Type B pancreatic cell (in vitro differentiated cells): ENCODE measurements at regions not wholly inside any gene's neighbourhood (a gene's known extent, or its start where the extent isn't known, plus 50 kb on each side); places are given as distances from the start of the nearest gene placed in this dataset.

Experiments
- DNase-seq: peaks from one replicate; pipeline ENCODE4 v3.0.0; 2021; ENCODE audit warnings: mixed read lengths; ENCODE audit not compliant: unreplicated experiment; ENCODE audit errors: extremely low spot score
- H3K27ac Mint-ChIP-seq: 2 replicates; pipeline ENCODE4 v1.8.0; 2021; ENCODE audit warnings: mild to moderate bottlenecking, mixed read lengths
- H3K27me3 Mint-ChIP-seq: 2 replicates; pipeline ENCODE4 v1.8.0; 2021; ENCODE audit warnings: mixed read lengths
- H3K36me3 Mint-ChIP-seq: 2 replicates; pipeline ENCODE4 v1.8.0; 2021; ENCODE audit warnings: mixed read lengths
- H3K4me1 Mint-ChIP-seq: one replicate; pipeline ENCODE4 v1.8.0; 2021; ENCODE audit warnings: mixed read lengths; ENCODE audit not compliant: unreplicated experiment
- H3K4me3 Mint-ChIP-seq: 2 replicates; pipeline ENCODE4 v1.8.0; 2021; ENCODE audit warnings: mild to moderate bottlenecking, mixed read lengths
- H3K9me3 Mint-ChIP-seq: 2 replicates; pipeline ENCODE4 v1.8.0; 2021; ENCODE audit warnings: mixed read lengths
- TF ChIP-seq, protein P1 (sequence below): fragments of 200-600 bp; sonication (generic); conservative IDR thresholded peaks from 2 replicates; pipeline ENCODE4 v1.5.0; 2021; ENCODE audit warnings: antibody characterized with exemption, mild to moderate bottlenecking

DNA sequence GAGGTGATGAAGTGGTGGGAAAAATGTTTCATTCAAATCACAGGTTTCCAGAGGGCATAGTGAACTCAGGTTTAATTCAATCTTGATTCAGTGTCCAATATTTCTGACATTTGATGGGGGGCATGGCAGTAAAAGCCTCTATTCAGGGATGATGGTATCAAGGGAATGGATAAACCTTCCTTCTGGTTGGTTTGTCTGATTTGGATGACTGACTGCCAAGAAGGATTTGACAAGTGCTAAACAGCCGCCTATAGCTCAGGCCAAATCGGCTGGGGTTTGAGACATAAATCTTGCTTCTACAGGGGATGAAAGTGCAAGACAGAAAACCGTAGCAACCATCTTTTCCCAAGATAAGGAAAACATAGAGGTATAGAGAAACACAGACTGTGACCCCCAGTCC is 121.8 kb upstream of the C11orf87 start:
- Mint-ChIP-seq H3K27me3 (no peaks in the 10 kb centered on the region), H3K4me1 (no peaks in the 10 kb centered on the region), H3K4me3 (no peak overlapping the region), H3K27ac (no peak overlapping the region), H3K36me3 (no peaks in the 10 kb centered on the region), H3K9me3 (no peaks in the 10 kb centered on the region)
- no peak for DNase-seq
- TF ChIP-seq, protein P1, sequence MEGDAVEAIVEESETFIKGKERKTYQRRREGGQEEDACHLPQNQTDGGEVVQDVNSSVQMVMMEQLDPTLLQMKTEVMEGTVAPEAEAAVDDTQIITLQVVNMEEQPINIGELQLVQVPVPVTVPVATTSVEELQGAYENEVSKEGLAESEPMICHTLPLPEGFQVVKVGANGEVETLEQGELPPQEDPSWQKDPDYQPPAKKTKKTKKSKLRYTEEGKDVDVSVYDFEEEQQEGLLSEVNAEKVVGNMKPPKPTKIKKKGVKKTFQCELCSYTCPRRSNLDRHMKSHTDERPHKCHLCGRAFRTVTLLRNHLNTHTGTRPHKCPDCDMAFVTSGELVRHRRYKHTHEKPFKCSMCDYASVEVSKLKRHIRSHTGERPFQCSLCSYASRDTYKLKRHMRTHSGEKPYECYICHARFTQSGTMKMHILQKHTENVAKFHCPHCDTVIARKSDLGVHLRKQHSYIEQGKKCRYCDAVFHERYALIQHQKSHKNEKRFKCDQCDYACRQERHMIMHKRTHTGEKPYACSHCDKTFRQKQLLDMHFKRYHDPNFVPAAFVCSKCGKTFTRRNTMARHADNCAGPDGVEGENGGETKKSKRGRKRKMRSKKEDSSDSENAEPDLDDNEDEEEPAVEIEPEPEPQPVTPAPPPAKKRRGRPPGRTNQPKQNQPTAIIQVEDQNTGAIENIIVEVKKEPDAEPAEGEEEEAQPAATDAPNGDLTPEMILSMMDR, result no peak

GRCh38 chr11:109302591-109303334 is 119.2 kb upstream of the C11orf87 start:
- no peak overlapping the region for H3K27ac Mint-ChIP-seq
- no peak for DNase-seq
- H3K9me3 Mint-ChIP-seq, result no peaks in the 10 kb centered on the region
- TF ChIP-seq, protein P1, result no peak
- no peak overlapping the region for H3K4me3 Mint-ChIP-seq
- H3K4me1 Mint-ChIP-seq, result no peaks in the 10 kb centered on the region
- peaks cover 3% of the 10 kb centered on the region for H3K27me3 Mint-ChIP-seq
- H3K36me3 Mint-ChIP-seq, result no peaks in the 10 kb centered on the region

DNA sequence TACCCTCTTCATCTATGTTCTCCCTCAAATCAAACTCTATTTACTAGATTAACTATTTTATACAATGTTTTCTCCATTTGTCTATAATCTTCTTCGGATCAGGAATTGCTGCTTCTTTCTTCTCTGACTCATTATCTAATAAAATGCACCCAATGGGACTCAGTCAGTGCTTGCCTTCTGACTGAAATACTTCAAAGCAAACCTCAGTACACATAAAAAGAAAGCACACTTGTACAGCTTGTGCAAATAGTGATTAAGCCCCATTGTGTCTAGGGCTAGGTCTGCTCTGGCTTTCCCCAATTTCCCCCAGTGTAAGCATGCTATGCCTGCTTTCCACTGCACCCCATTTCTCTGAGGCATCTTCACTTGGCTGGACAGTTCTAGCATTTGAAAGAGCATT is 118.6 kb upstream of the C11orf87 start:
- Mint-ChIP-seq H3K4me1 (no peaks in the 10 kb centered on the region), H3K27ac (no peak overlapping the region), H3K4me3 (no peak overlapping the region), H3K27me3 (peaks cover 3% of the 10 kb centered on the region), H3K36me3 (no peaks in the 10 kb centered on the region), H3K9me3 (no peaks in the 10 kb centered on the region)
- TF ChIP-seq, protein P1, result no peak
- DNase-seq, result no peak

GRCh38 chr11:109304159-109304558 is 117.8 kb upstream of the C11orf87 start:
- no peak for DNase-seq
- Mint-ChIP-seq H3K4me1 (no peaks in the 10 kb centered on the region), H3K36me3 (no peaks in the 10 kb centered on the region), H3K27ac (no peak overlapping the region), H3K9me3 (no peaks in the 10 kb centered on the region), H3K4me3 (no peak overlapping the region), H3K27me3 (peaks cover 3% of the 10 kb centered on the region)
- TF ChIP-seq, protein P1, result no peak

GRCh38 chr11:109305009-109305408 is 117.0 kb upstream of the C11orf87 start:
- DNase-seq, result no peak
- no peak overlapping the region for H3K4me3 Mint-ChIP-seq
- no peak overlapping the region for H3K27ac Mint-ChIP-seq
- peaks cover 3% of the 10 kb centered on the region for H3K27me3 Mint-ChIP-seq
- TF ChIP-seq, protein P1, result no peak
- H3K9me3 Mint-ChIP-seq, result no peaks in the 10 kb centered on the region
- H3K4me1 Mint-ChIP-seq, result no peaks in the 10 kb centered on the region
- H3K36me3 Mint-ChIP-seq, result no peaks in the 10 kb centered on the region
